Mesothelial cell of epicardium (in vitro differentiated cells): ENCODE measurements at regions not wholly inside any gene's neighbourhood (a gene's known extent, or its start where the extent isn't known, plus 50 kb on each side); places are given as distances from the start of the nearest gene placed in this dataset.

Experiments used
- DNase-seq, 2 experiments: peaks; one replicate each; pipeline ENCODE4 v3.0.0; 2021; ENCODE audit warnings: low spot score in 2 of 2; ENCODE audit not compliant: unreplicated experiment in 2 of 2
- H3K27ac Mint-ChIP-seq: 2 replicates; pipeline ENCODE4 v1.8.0; 2021; ENCODE audit warnings: mixed read lengths
- H3K27me3 Mint-ChIP-seq: 2 replicates; pipeline ENCODE4 v1.8.0; 2021; ENCODE audit warnings: low read depth, mixed read lengths
- H3K36me3 Mint-ChIP-seq: 2 replicates; pipeline ENCODE4 v1.8.0; 2021; ENCODE audit warnings: mixed read lengths
- H3K4me1 Mint-ChIP-seq: 2 replicates; pipeline ENCODE4 v1.8.0; 2021; ENCODE audit warnings: mixed read lengths
- H3K4me3 Mint-ChIP-seq: 2 replicates; pipeline ENCODE4 v1.8.0; 2021; ENCODE audit warnings: mild to moderate bottlenecking, moderate library complexity, mixed read lengths
- H3K9me3 Mint-ChIP-seq: 2 replicates; pipeline ENCODE4 v1.8.0; 2021; ENCODE audit warnings: mixed read lengths
- TF ChIP-seq, protein P1 (sequence below): fragments of 200-600 bp; sonication (generic); IDR thresholded peaks from one replicate; pipeline ENCODE4 v1.5.0; 2021; ENCODE audit warnings: antibody characterized with exemption; ENCODE audit not compliant: unreplicated experiment

DNA sequence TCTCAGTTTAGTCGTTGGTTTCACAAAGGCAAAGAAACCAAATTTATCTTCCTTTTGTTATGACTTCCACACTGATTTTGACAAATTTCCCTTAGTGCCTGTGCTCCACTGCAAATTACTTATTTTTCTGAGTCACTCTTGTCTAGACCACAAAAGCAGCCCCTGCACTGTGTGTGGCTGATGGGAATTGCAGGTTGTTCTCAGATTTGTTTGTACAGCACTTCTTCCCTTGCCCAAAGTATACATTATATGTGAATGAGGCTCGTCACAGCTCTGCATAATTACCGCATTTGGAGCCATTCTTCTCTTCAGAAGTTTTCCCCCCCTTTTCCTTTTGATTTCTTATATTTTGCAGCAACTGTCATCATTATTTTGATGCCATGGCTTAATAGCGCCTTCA, 354.2 kb upstream of the IL12A start:
- Mint-ChIP-seq H3K9me3 (peaks cover 8% of the 10 kb centered on the region), H3K4me1 (peaks cover 42% of the 10 kb centered on the region), H3K4me3 (no peak overlapping the region), H3K36me3 (no peaks in the 10 kb centered on the region), H3K27me3 (no peaks in the 10 kb centered on the region), H3K27ac (no peak overlapping the region)
- DNase-seq, result no peak
- TF ChIP-seq, protein P1, sequence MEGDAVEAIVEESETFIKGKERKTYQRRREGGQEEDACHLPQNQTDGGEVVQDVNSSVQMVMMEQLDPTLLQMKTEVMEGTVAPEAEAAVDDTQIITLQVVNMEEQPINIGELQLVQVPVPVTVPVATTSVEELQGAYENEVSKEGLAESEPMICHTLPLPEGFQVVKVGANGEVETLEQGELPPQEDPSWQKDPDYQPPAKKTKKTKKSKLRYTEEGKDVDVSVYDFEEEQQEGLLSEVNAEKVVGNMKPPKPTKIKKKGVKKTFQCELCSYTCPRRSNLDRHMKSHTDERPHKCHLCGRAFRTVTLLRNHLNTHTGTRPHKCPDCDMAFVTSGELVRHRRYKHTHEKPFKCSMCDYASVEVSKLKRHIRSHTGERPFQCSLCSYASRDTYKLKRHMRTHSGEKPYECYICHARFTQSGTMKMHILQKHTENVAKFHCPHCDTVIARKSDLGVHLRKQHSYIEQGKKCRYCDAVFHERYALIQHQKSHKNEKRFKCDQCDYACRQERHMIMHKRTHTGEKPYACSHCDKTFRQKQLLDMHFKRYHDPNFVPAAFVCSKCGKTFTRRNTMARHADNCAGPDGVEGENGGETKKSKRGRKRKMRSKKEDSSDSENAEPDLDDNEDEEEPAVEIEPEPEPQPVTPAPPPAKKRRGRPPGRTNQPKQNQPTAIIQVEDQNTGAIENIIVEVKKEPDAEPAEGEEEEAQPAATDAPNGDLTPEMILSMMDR, result no peak

DNA sequence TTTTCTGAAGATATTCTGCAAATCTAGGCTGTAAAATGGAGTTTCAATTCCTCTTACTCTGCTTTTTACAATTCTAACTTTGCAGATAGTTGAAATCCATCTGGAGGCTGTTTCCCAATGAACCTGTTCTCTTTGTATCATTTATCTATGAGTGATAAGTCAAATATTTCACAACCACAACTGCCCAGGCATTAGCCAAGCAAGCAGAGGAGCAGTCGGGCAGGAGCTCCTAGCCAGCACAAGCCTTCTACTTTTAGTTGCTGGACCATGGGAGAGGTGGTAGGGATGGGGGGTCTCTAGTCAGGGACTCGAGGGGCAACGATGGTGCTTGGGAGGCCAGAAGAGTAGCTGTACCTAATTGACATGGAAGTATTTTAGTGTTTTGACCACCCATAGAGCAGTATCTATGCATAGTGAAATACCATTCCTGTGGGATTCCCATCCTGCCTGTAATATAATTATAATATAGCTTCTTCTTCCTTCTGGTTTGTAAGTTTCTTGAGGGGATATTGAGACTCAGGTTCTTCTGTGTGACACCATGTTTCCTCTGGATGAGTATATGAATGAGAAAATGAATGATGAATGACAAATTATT, 353.5 kb upstream of the IL12A start:
- H3K9me3 Mint-ChIP-seq, result peaks cover 5% of the 10 kb centered on the region
- no peak overlapping the region for H3K4me3 Mint-ChIP-seq
- no peaks in the 10 kb centered on the region for H3K27me3 Mint-ChIP-seq
- no peaks in the 10 kb centered on the region for H3K36me3 Mint-ChIP-seq
- DNase-seq, result no peak
- no peak overlapping the region for H3K27ac Mint-ChIP-seq
- TF ChIP-seq, protein P1, result no peak
- H3K4me1 Mint-ChIP-seq, result peaks cover 46% of the 10 kb centered on the region

DNA sequence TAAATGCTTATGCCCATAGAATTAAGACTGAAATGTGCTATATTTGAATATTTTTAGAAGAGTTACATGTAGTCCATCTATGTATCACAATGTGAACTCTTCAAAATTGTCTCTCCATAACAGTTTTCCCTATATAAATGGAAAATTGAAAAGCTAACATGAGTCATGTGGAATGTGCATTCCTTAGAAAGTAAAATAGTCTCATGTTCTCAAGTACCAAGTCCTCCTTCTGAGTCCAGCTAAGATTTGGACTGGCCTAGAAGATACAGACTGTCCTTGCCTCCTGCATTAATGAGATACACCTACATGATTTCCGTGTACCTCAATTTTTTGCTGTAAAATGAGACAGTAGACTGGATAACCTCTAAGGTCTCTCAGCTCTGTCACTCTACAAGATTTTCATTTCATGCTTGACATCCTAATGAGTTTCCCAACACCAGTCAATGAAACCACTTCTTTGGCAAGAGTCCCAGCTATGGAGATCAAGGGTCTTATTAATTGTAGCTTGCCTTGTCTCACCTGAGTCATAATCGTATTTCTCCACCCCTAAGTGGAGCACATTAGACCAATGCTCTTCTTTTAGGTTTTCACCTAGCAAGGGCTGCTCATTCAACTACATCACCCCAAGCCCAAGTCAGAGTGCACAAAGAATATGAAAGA, 350.6 kb upstream of the IL12A start:
- TF ChIP-seq, protein P1, result no peak
- Mint-ChIP-seq H3K36me3 (no peaks in the 10 kb centered on the region), H3K27me3 (peaks cover 2% of the 10 kb centered on the region), H3K4me1 (peaks cover 42% of the 10 kb centered on the region), H3K4me3 (no peak overlapping the region), H3K9me3 (no peaks in the 10 kb centered on the region), H3K27ac (no peak overlapping the region)
- DNase-seq, result no peak

DNA sequence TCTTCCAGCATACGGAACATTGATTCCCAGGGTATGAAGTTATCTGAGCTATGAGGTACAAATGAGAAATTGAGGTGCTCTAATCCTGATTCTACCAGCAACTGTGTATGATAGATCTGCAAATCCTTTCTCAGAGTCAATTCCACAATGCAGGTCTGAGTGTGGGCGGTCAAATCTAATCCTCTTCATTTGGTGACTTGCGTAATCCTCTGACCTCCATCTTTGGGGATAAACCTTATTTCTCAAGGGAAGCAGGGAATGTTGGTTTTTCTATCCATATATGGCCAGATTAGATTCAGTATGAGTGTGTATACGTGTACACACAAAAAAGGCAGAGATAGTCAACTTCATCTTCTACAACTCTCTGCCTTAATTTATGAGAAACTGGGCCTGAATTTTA, 348.4 kb upstream of the IL12A start:
- Mint-ChIP-seq H3K4me3 (no peak overlapping the region), H3K4me1 (peaks cover 28% of the 10 kb centered on the region), H3K36me3 (no peaks in the 10 kb centered on the region), H3K27me3 (peaks cover 4% of the 10 kb centered on the region), H3K9me3 (no peaks in the 10 kb centered on the region), H3K27ac (no peak overlapping the region)
- TF ChIP-seq, protein P1, result no peak
- DNase-seq, result no peak

DNA sequence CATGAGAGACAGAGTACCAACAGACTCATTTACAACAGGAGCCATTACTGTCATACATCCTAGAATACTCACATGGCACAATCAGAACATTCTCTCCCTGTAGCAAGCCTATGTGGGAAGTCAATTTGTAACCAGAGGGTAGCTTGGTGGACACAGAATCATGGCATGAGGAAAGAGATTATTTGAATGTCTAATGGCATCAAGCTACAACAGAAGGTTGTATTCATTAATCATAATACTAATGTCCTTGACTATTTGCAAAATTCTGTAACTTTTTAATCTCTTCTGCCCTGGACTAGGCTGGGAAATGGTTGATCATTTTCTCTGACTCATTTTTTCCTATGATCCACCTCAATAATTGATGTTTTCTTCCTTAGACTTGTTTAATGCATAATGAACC, 345.2 kb upstream of the IL12A start:
- TF ChIP-seq, protein P1, result no peak
- DNase-seq, result no peak
- no peaks in the 10 kb centered on the region for H3K36me3 Mint-ChIP-seq
- H3K4me3 Mint-ChIP-seq, result no peak overlapping the region
- no peaks in the 10 kb centered on the region for H3K9me3 Mint-ChIP-seq
- no peak overlapping the region for H3K27ac Mint-ChIP-seq
- peaks cover 4% of the 10 kb centered on the region for H3K27me3 Mint-ChIP-seq
- H3K4me1 Mint-ChIP-seq, result peaks cover 8% of the 10 kb centered on the region

DNA sequence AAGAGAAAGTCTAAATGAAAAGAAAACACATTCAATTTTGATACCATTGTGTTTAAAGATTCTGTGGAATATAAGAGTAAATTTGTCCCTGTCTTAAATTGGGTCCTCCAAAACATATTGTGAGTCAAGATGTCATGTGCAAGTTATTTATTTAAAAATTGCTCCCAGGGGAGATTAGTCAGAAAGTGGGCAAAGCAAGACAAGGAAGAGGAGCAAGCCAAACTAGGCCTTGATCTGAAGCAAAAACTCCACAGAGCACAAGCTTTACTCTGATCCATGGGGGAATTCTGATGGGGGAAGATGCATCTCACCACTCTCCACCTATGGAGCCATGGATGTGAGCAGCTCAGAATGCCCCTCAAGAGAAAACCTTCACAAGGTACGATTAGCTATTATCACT, 342.8 kb upstream of the IL12A start:
- DNase-seq, result no peak
- Mint-ChIP-seq H3K4me1 (peaks cover 4% of the 10 kb centered on the region), H3K27ac (no peak overlapping the region), H3K9me3 (no peaks in the 10 kb centered on the region), H3K4me3 (no peak overlapping the region), H3K36me3 (no peaks in the 10 kb centered on the region), H3K27me3 (peaks cover 4% of the 10 kb centered on the region)
- TF ChIP-seq, protein P1, result no peak
